Spleen (tissue), 11 donors: ENCODE measurements at regions not wholly inside any gene's neighbourhood (a gene's known extent, or its start where the extent isn't known, plus 50 kb on each side); places are given as distances from the start of the nearest gene placed in this dataset.

Source experiments
- DNase-seq: peaks from one replicate; pipeline ENCODE4 v3.0.0-alpha.2; 2020
- H3K27ac ChIP-seq, 8 donors: fragments of 200-600 bp; sonication (generic) in 7 of 8; 1 replicate in 4 of 8; 2 replicates in 4 of 8; pipeline versions ENCODE4 v1.5.0 to v1.8.0; 2016 to 2021; ENCODE audit warnings: inconsistent platforms in 4 of 8, mild to moderate bottlenecking in 4 of 8, moderate library complexity in 1 of 8
- H3K27me3 ChIP-seq, 7 donors: fragments of 200-600 bp; sonication (generic) in 6 of 7; replicated peaks in 1 of 7; 1 replicate in 4 of 7; 2 replicates in 3 of 7; pipeline versions ENCODE4 v1.5.0 to v1.8.0; 2016 to 2021; ENCODE audit warnings: inconsistent platforms in 3 of 7, mild to moderate bottlenecking in 1 of 7
- H3K36me3 ChIP-seq, 6 donors: fragments of 200-600 bp; sonication (generic) in 5 of 6; 1 replicate in 4 of 6; 2 replicates in 2 of 6; pipeline versions ENCODE4 v1.5.0 to v1.8.0; 2016 to 2021; ENCODE audit warnings: inconsistent platforms in 2 of 6
- H3K4me1 ChIP-seq, 6 donors: fragments of 200-600 bp; sonication (generic) in 5 of 6; 1 replicate in 3 of 6; 2 replicates in 3 of 6; pipeline versions ENCODE4 v1.5.0 to v1.8.0; 2016 to 2021; ENCODE audit warnings: inconsistent platforms in 3 of 6
- H3K4me3 ChIP-seq, 8 donors: fragments of 200-600 bp; sonication (generic) in 7 of 8; 1 replicate in 4 of 8; 2 replicates in 4 of 8; pipeline versions ENCODE4 v1.5.0 to v1.8.0; 2016 to 2021; ENCODE audit warnings: inconsistent platforms in 4 of 8, mild to moderate bottlenecking in 4 of 8, moderate library complexity in 2 of 8
- H3K9me3 ChIP-seq, 8 donors: fragments of 200-600 bp; sonication (generic) in 7 of 8; 1 replicate in 4 of 8; 2 replicates in 4 of 8; pipeline versions ENCODE4 v1.5.0 to v1.8.0; 2016 to 2021; ENCODE audit warnings: inconsistent platforms in 4 of 8
- CTCF ChIP-seq, 11 experiments: fragments of 200-600 bp in 7 of 11; fragments of 450-650 bp in 4 of 11; sonication (generic) in 4 of 11; IDR thresholded peaks in 8 of 11; conservative IDR thresholded peaks in 3 of 11; 1 replicate in 7 of 11; 2 replicates in 4 of 11; pipeline versions ENCODE4 v1.4.0 to v1.8.0; 2016 to 2021; ENCODE audit warnings: antibody characterized with exemption in 11 of 11, inconsistent platforms in 4 of 11, mild to moderate bottlenecking in 1 of 11
- POLR2A ChIP-seq, 3 donors: fragments of 450-650 bp; IDR thresholded peaks; one replicate each; pipeline ENCODE4 v1.5.1; 2017; ENCODE audit warnings: antibody characterized with exemption in 3 of 3, mild to moderate bottlenecking in 1 of 3
- POLR2AphosphoS5 ChIP-seq, 3 donors: sonication (generic); formaldehyde crosslinking; IDR thresholded peaks; one replicate each; pipeline ENCODE4 v1.5.1; 2017; ENCODE audit warnings: antibody characterized with exemption in 3 of 3
- WGBS, 5 donors: extraction: QIAGEN DNeasy Blood & Tissue Kit in 3 of 5; methylation state at CpG; one replicate each; pipeline versions ENCODE4 v1.1.5 to v1.1.7; 2013 to 2018; 5-methylcytosine and 5-hydroxymethylcytosine counted together
- intact Hi-C: fragments of 100-400 bp; cut with DNase I; formaldehyde crosslinking; loops from one replicate; pipeline ENCODE4 v1.15.0; 2023; ENCODE audit warnings: low total_unique reads
- donor health status: healthy with polysubstance abuse.
- donor health status: DM: no; HTN: no; CAD: no; lungs with moderate emphysema.
- donor health status: DM: no; HTN: no; CAD: no.
- donor health status: Bipolar disorder and iron deficiency.
- donor health status: healthy.
- donor health status: DM: no; HTN: no; CAD: no.
- donor health status: DM: yes; HTN: yes; CAD: no.

- Histone ChIP-seq H3K9me3 (no peaks in the 10 kb centered on the region), H3K27ac (no peak overlapping the region), H3K27me3 (no peaks in the 10 kb centered on the region), H3K4me1 (no peaks in the 10 kb centered on the region), H3K4me3 (no peak overlapping the region), H3K36me3 (no peaks in the 10 kb centered on the region)
- intact Hi-C loops = no loop called here
- 44 to 83% (median 62%) methylated on average over 3 of the region's 3 CpGs for WGBS, 5 donors
- no peak for TF ChIP-seq POLR2AphosphoS5 (IDR thresholded peaks at IDR 0.05)
- no peak for TF ChIP-seq POLR2A (IDR thresholded peaks at IDR 0.05)
- no peak for TF ChIP-seq CTCF (IDR thresholded peaks at IDR 0.05 in 8 of 11, conservative IDR thresholded peaks at IDR 0.05 in 3 of 11)
- no peak for DNase-seq
Measured at GRCh38 chr6:90993770-90994169, 406.9 kb upstream of the MAP3K7 start.

- Histone ChIP-seq H3K27ac (no peak overlapping the region), H3K36me3 (no peaks in the 10 kb centered on the region), H3K27me3 (no peaks in the 10 kb centered on the region), H3K4me1 (no peaks in the 10 kb centered on the region), H3K4me3 (no peak overlapping the region), H3K9me3 (no peaks in the 10 kb centered on the region)
- DNase-seq = no peak
- intact Hi-C loops = no loop called here
- WGBS, 5 donors = 66 to 83% (median 73%) methylated on average over 5 of the region's 5 CpGs
- TF ChIP-seq POLR2A (IDR thresholded peaks at IDR 0.05) (no peak), CTCF (IDR thresholded peaks at IDR 0.05 in 8 of 11, conservative IDR thresholded peaks at IDR 0.05 in 3 of 11) (no peak), POLR2AphosphoS5 (IDR thresholded peaks at IDR 0.05) (no peak)
Measured at GRCh38 chr6:90989763-90990162, 402.9 kb upstream of the MAP3K7 start.

- DNase-seq = no peak
- no peaks in the 10 kb centered on the region for H3K4me1 ChIP-seq
- no peaks in the 10 kb centered on the region for H3K9me3 ChIP-seq
- intact Hi-C loops = no loop called here
- WGBS, 5 donors = 58 to 82% (median 74%) methylated on average over 3 of the region's 3 CpGs
- no peak overlapping the region for H3K4me3 ChIP-seq
- H3K27me3 ChIP-seq = no peaks in the 10 kb centered on the region
- TF ChIP-seq POLR2A (IDR thresholded peaks at IDR 0.05) (no peak), CTCF (IDR thresholded peaks at IDR 0.05 in 8 of 11, conservative IDR thresholded peaks at IDR 0.05 in 3 of 11) (no peak), POLR2AphosphoS5 (IDR thresholded peaks at IDR 0.05) (no peak)
- H3K27ac ChIP-seq = no peak overlapping the region
- no peaks in the 10 kb centered on the region for H3K36me3 ChIP-seq
Measured at GRCh38 chr6:90984066-90984465, 397.2 kb upstream of the MAP3K7 start.

- Histone ChIP-seq H3K36me3 (no peaks in the 10 kb centered on the region), H3K9me3 (no peaks in the 10 kb centered on the region), H3K27me3 (no peaks in the 10 kb centered on the region), H3K4me3 (no peak overlapping the region), H3K27ac (no peak overlapping the region), H3K4me1 (no peaks in the 10 kb centered on the region)
- no peak for TF ChIP-seq POLR2A (IDR thresholded peaks at IDR 0.05)
- TF ChIP-seq CTCF (IDR thresholded peaks at IDR 0.05 in 8 of 11, conservative IDR thresholded peaks at IDR 0.05 in 3 of 11) = no peak
- TF ChIP-seq POLR2AphosphoS5 (IDR thresholded peaks at IDR 0.05) = no peak
- WGBS, 5 donors = 54 to 80% (median 69%) methylated on average over 4 of the region's 4 CpGs
- no peak for DNase-seq
- intact Hi-C loops = no loop called here
Measured at GRCh38 chr6:90983462-90983861, 396.6 kb upstream of the MAP3K7 start.
